ENCODE measurements at regions not wholly inside any gene's neighbourhood (a gene's known extent, or its start where the extent isn't known, plus 50 kb on each side); places are given as distances from the start of the nearest gene placed in this dataset.

DNA sequence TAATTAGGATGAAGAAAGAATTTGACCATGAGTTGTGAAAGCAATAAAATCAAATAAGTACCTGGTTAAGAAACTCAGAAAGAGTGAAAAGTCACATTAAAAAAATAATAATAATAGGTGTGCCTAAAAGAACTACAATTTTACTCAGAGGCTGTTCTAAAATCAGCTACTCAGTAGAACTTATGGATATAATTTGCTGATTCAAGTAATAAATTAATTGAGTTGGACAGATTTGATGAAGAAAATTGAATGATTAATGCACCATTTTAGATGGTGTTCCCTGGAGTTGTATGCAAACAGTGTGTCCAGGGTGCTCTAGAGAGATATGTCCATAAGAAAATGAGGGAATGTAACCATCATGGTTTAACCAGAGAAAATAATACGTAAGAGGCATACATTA, 2852.5 kb downstream of the PCDH9 start:
- no peaks in the 10 kb centered on the region for H3K4me1 ChIP-seq
- no peaks in the 10 kb centered on the region for H3K36me3 ChIP-seq
- no peaks in the 10 kb centered on the region for H3K27me3 ChIP-seq
- in situ Hi-C loops (cut with MboI; ENCODE audit: low sequenced_read_pairs in 4 of 4) = no loop called here
- H3K27ac ChIP-seq = no peak overlapping the region
- ATAC-seq (no peak), DNase-seq (no peak)
- TF ChIP-seq POLR2A (IDR thresholded peaks at IDR 0.05) = no peak
- TF ChIP-seq, protein P1, sequence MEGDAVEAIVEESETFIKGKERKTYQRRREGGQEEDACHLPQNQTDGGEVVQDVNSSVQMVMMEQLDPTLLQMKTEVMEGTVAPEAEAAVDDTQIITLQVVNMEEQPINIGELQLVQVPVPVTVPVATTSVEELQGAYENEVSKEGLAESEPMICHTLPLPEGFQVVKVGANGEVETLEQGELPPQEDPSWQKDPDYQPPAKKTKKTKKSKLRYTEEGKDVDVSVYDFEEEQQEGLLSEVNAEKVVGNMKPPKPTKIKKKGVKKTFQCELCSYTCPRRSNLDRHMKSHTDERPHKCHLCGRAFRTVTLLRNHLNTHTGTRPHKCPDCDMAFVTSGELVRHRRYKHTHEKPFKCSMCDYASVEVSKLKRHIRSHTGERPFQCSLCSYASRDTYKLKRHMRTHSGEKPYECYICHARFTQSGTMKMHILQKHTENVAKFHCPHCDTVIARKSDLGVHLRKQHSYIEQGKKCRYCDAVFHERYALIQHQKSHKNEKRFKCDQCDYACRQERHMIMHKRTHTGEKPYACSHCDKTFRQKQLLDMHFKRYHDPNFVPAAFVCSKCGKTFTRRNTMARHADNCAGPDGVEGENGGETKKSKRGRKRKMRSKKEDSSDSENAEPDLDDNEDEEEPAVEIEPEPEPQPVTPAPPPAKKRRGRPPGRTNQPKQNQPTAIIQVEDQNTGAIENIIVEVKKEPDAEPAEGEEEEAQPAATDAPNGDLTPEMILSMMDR (IDR thresholded peaks at IDR 0.05 in 4 of 5, conservative IDR thresholded peaks at IDR 0.05 in 1 of 5) = no peak
- no peaks in the 10 kb centered on the region for H3K9me3 ChIP-seq
- H3K4me3 ChIP-seq = no peak overlapping the region
- intact Hi-C loops (cut with DNase I; ENCODE audit: low total_unique reads) = no loop called here

DNA sequence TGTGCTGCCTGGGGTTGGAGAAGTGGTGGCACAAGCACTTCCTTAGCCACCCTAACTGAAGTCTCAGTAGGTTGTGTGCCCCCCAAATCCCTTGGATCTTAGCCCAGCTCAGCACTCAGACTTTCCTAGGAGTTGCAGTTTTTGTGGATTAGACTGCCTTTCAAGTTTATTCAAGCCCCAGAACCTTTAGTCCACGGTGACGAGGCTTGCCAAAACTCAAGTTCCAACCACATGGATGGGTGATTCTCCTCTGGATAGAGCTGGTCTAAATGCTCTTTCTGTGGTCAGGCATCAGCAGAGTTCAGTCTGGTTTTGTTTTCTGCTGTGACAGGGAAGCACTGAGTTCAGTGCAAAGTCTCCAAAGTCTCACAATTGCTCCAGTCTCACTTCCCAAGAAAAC, 2858.7 kb downstream of the PCDH9 start:
- Histone ChIP-seq H3K4me3 (no peak overlapping the region), H3K36me3 (no peaks in the 10 kb centered on the region), H3K4me1 (no peaks in the 10 kb centered on the region), H3K27me3 (no peaks in the 10 kb centered on the region), H3K9me3 (no peaks in the 10 kb centered on the region), H3K27ac (no peak overlapping the region)
- ATAC-seq = no peak
- DNase-seq = no peak
- in situ Hi-C loops (cut with MboI; ENCODE audit: low sequenced_read_pairs in 4 of 4) (no loop called here), intact Hi-C loops (cut with DNase I; ENCODE audit: low total_unique reads) (no loop called here)
- TF ChIP-seq, protein P1 (IDR thresholded peaks at IDR 0.05 in 4 of 5, conservative IDR thresholded peaks at IDR 0.05 in 1 of 5) = no peak
- no peak for TF ChIP-seq POLR2A (IDR thresholded peaks at IDR 0.05)

DNA sequence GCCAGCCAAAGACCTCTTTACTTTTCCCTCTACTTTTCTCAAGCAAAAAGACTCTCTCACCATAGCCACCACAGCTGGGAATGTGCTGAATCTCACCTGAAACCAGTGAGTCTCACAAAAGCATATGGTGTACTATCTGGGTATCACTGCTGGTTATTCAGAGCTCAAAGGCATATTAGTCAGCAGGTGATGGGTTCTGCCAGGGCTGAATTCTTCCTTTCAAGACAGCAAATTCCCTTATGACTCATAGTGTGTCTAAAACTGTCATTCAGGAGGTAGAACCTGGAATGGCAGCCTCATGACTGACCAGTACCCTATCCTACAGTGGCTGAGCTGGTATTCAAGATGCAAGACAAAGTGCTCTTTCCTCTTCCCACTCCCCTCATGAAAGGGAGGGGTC, 2859.1 kb downstream of the PCDH9 start:
- intact Hi-C loops (cut with DNase I; ENCODE audit: low total_unique reads) = no loop called here
- no peaks in the 10 kb centered on the region for H3K4me1 ChIP-seq
- H3K27ac ChIP-seq = no peak overlapping the region
- H3K4me3 ChIP-seq = no peak overlapping the region
- no peaks in the 10 kb centered on the region for H3K9me3 ChIP-seq
- DNase-seq = no peak
- no peaks in the 10 kb centered on the region for H3K27me3 ChIP-seq
- TF ChIP-seq POLR2A (IDR thresholded peaks at IDR 0.05) = no peak
- TF ChIP-seq, protein P1 (IDR thresholded peaks at IDR 0.05 in 4 of 5, conservative IDR thresholded peaks at IDR 0.05 in 1 of 5) = no peak
- in situ Hi-C loops (cut with MboI; ENCODE audit: low sequenced_read_pairs in 4 of 4) = no loop called here
- no peaks in the 10 kb centered on the region for H3K36me3 ChIP-seq
- no peak for ATAC-seq

DNA sequence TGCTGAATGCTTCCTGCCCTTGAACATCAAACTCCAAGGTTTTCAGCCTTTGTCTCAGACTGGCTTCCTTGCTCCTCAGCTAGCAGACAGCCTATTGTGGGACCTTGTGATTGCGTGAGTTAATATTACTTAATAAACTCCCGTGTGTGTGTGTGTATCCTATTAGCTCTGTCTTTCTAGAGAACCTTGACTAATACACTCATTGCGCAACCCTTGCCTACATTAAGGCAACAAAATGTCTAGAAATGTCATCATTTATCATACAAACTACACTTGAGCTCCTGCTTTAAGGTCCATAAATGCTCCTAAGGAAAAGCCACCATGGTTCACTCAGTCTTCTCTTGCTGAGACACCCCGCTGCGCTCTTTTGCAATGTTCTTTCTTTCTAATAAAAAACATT, 2861.0 kb downstream of the PCDH9 start:
- Histone ChIP-seq H3K27ac (no peak overlapping the region), H3K4me3 (no peak overlapping the region), H3K4me1 (no peaks in the 10 kb centered on the region), H3K36me3 (no peaks in the 10 kb centered on the region), H3K27me3 (no peaks in the 10 kb centered on the region), H3K9me3 (no peaks in the 10 kb centered on the region)
- no peak for DNase-seq
- in situ Hi-C loops (cut with MboI; ENCODE audit: low sequenced_read_pairs in 4 of 4) (no loop called here), intact Hi-C loops (cut with DNase I; ENCODE audit: low total_unique reads) (no loop called here)
- ATAC-seq = no peak
- TF ChIP-seq, protein P1 (IDR thresholded peaks at IDR 0.05 in 4 of 5, conservative IDR thresholded peaks at IDR 0.05 in 1 of 5) = no peak
- no peak for TF ChIP-seq POLR2A (IDR thresholded peaks at IDR 0.05)

DNA sequence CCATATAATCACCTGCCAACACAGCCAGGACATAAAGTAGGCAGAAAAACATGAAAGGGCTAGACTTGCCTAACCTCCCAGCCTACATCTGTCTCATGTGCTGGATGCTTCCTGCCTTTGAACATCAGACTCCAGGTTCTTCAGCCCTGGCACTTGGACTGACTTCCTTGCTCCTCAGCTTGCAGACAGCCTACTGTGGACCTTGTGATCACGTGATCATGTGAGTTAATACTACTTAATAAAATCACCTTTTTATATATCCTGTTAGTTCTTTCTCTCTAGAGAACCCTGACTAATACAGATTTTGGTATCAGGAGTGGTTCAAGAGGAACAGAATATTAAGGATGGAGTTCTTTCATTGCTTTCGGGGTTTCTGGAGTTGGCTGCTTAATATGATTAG, 2867.6 kb downstream of the PCDH9 start:
- TF ChIP-seq POLR2A (IDR thresholded peaks at IDR 0.05) = no peak
- TF ChIP-seq, protein P1 (IDR thresholded peaks at IDR 0.05 in 4 of 5, conservative IDR thresholded peaks at IDR 0.05 in 1 of 5) = no peak
- intact Hi-C loops (cut with DNase I; ENCODE audit: low total_unique reads) = no loop called here
- Histone ChIP-seq H3K4me3 (no peak overlapping the region), H3K4me1 (no peaks in the 10 kb centered on the region), H3K27me3 (no peaks in the 10 kb centered on the region), H3K36me3 (no peaks in the 10 kb centered on the region), H3K9me3 (no peaks in the 10 kb centered on the region), H3K27ac (no peak overlapping the region)
- DNase-seq (no peak), ATAC-seq (no peak)
- in situ Hi-C loops (cut with MboI; ENCODE audit: low sequenced_read_pairs in 4 of 4) = no loop called here

All from gastrocnemius medialis (tissue), 4 donors.